IgD-negative memory B cell (primary cell): ENCODE measurements at regions not wholly inside any gene's neighbourhood (a gene's known extent, or its start where the extent isn't known, plus 50 kb on each side); places are given as distances from the start of the nearest gene placed in this dataset.
"Not testable (repeated sequence)": the region's sequence is repeated elsewhere in the genome, so short reads cannot be mapped to it uniquely, and the experiment has no call there.

ENCODE experiments used
- H3K27ac Mint-ChIP-seq, 3 donors: one replicate each; pipeline ENCODE4 v1.8.0; 2020 to 2022; ENCODE audit warnings: mild to moderate bottlenecking in 3 of 3, mixed read lengths in 3 of 3, moderate library complexity in 1 of 3
- H3K27me3 Mint-ChIP-seq: one replicate; pipeline ENCODE4 v1.8.0; 2021; ENCODE audit warnings: mixed read lengths
- H3K36me3 Mint-ChIP-seq: one replicate; pipeline ENCODE4 v1.8.0; 2020; ENCODE audit warnings: mild to moderate bottlenecking, mixed read lengths
- H3K4me1 Mint-ChIP-seq, 3 donors: one replicate each; pipeline ENCODE4 v1.8.0; 2020 to 2022; ENCODE audit warnings: mixed read lengths in 3 of 3, mild to moderate bottlenecking in 1 of 3
- H3K4me3 Mint-ChIP-seq, 4 donors: one replicate each; pipeline ENCODE4 v1.8.0; 2020 to 2022; ENCODE audit warnings: mild to moderate bottlenecking in 4 of 4, mixed read lengths in 4 of 4, moderate library complexity in 3 of 4
- H3K9me3 Mint-ChIP-seq, 3 donors: one replicate each; pipeline ENCODE4 v1.8.0; 2020 to 2021; ENCODE audit warnings: mixed read lengths in 3 of 3, mild to moderate bottlenecking in 1 of 3

- peaks cover 7% of the 10 kb centered on the region for H3K27me3 Mint-ChIP-seq
- H3K27ac Mint-ChIP-seq, result no peak overlapping the region
- H3K4me1 Mint-ChIP-seq, result peaks cover 7 to 9% (median 8%) of the 10 kb centered on the region in 3 donors
- H3K9me3 Mint-ChIP-seq, result no peaks in the 10 kb centered on the region
- H3K4me3 Mint-ChIP-seq, result peak overlapping the region in 1 of 4 donors; percentile 39
- H3K36me3 Mint-ChIP-seq, result peaks cover 2% of the 10 kb centered on the region
Measured at GRCh38 chr4:38519666-38520065, 144.3 kb upstream of the KLF3 start.

- H3K27ac Mint-ChIP-seq, result no peak overlapping the region
- no peak overlapping the region for H3K4me3 Mint-ChIP-seq
Measured at GRCh38 chr4:38523054-38523453, 140.9 kb upstream of the KLF3 start.

DNA sequence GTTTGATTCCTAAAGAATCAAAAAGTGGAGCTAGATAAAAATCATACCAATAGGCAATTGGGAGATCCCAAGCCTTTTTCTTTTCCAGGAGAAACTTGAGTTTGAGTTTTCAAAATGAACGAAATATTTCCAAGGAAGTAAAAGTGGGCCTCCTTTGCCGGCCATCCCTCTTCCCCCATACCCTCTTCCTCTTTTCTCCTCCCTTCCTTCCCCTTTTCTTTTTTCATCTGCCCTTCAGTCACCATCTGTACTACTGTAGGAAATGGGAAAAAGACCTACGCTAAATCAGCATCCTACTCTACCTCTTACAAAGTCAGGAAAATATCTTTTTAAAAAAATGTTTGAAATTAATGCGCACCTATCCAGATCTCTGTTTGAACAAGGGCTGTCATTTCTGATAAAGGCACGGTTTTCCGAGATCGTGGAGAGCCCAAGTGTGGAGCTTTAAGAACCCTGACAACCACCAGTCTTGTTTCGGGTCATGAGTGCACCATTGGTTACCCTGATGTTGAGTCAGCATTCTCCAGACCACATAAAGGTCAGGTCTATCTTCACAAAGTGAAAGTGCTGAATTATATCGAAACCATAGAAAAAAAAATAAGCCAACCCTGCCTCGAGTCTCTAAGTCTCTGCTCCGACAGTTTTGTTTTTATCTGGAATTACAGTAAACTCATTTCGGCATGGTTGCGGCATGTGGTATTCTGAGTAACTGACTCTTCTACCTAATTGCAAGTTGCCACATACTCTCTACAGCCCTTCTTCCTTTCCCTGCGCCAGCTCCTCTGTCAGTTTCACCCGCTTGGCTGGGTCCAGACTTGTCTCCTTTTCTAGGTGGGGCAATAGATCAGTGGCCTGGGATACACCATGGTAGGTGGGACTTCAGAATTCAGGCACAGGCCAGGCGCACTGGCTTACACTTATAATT is 140.2 kb upstream of the KLF3 start:
- Mint-ChIP-seq H3K9me3 (no peaks in the 10 kb centered on the region), H3K4me3 (peak overlapping the region; percentile 6 to 90 (median 68)), H3K36me3 (no peaks in the 10 kb centered on the region), H3K27me3 (peaks cover 7% of the 10 kb centered on the region), H3K27ac (no peak overlapping the region), H3K4me1 (peaks cover 7 to 12% (median 8%) of the 10 kb centered on the region in 3 donors)

More at GRCh38 chr4:38523054-38523453, 140.9 kb upstream of the KLF3 start:
- Mint-ChIP-seq H3K4me1 (peaks cover 7 to 12% (median 8%) of the 10 kb centered on the region in 3 donors), H3K9me3 (no peaks in the 10 kb centered on the region), H3K27me3 (peaks cover 7% of the 10 kb centered on the region), H3K36me3 (no peaks in the 10 kb centered on the region)

- Mint-ChIP-seq H3K27me3 (peaks cover 7% of the 10 kb centered on the region), H3K9me3 (no peaks in the 10 kb centered on the region), H3K36me3 (no peaks in the 10 kb centered on the region), H3K4me3 (no peak overlapping the region), H3K27ac (no peak overlapping the region), H3K4me1 (peaks cover 18 to 22% (median 20%) of the 10 kb centered on the region in 3 donors)
Measured at GRCh38 chr4:38526412-38526811, 137.6 kb upstream of the KLF3 start.

DNA sequence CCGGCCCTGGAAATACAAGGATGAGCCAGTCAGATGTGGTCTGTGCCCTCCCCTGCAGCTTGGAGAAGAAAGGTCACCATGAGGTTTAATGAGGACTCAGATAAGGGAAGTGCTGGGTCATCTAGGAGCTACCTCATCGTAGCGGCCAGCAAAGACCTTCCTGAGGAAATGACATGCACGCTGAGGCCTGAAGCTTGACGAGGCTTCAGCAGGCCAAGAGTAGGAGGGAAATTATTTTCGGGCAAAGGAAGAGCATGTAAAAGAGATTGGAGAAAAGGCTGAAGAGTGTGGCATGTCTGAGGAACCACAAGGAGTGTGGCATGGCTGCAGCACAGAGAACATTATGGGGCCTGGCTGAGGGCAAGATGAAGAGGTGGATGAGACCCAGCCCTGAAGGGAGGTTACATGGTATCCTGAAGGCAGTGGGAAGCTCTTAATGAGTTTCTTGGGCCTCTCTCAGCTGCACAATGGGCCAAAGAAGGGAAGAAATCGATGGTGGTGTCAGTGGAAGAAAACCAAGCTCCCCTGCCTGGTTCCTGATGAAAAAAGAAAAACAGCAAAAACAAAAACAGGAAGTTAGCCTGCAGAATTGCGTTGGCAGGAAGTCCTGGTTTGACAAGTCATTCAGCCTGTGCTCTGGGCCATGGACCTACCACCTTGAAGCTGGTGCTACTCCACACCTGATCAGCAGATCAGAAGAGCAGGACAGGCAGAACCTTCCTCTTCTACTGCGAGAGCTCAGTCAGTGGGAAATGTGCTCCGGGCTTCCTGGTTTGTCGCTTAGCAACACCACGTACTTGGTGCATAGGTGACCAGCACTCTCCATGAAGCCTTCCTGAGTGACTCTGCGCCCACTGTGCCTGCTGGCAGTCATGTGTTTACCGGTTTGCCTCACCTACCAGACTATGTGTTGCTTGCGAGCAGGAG is 134.5 kb upstream of the KLF3 start:
- Mint-ChIP-seq H3K4me1 (peaks cover 11 to 14% (median 13%) of the 10 kb centered on the region in 3 donors), H3K27me3 (no peaks in the 10 kb centered on the region), H3K27ac (peak overlapping the region; percentile 11 to 93 (median 69)), H3K36me3 (no peaks in the 10 kb centered on the region), H3K9me3 (no peaks in the 10 kb centered on the region), H3K4me3 (peak overlapping the region in 3 of 4 donors; percentile 23 to 80 (median 51))

- peaks cover 11 to 14% (median 13%) of the 10 kb centered on the region in 3 donors for H3K4me1 Mint-ChIP-seq
- no peaks in the 10 kb centered on the region for H3K9me3 Mint-ChIP-seq
- no peak overlapping the region for H3K27ac Mint-ChIP-seq
- H3K36me3 Mint-ChIP-seq, result no peaks in the 10 kb centered on the region
- no peak overlapping the region for H3K4me3 Mint-ChIP-seq
- H3K27me3 Mint-ChIP-seq, result no peaks in the 10 kb centered on the region
Measured at GRCh38 chr4:38530486-38530885, 133.5 kb upstream of the KLF3 start.

DNA sequence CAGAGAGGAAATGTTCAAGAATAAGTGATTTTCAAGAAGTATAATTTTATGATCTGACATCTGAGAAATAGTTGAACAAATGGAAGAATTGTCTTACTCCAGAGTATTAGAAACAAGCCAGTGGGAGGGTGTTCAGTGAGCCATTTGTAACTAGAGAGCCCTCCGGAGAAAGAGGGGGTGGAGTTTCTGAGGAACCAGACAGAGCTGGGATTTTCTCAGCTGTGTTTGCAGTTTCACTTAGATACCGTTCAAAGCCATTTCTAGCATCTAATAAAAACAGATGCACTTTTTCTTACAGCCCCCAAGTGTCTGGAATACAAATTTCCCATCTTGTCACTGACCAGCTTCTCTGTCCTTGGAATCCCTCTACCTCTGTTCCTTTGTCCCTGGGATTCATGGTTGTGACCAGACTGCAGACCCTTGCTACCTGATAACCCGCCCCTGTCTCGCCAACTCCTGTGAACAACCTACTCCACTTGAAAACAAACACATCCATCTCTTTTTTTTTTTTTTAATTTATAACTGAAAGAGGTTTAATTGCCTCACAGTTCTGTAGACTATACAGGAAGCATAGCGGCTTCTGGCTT is 132.8 kb upstream of the KLF3 start:
- no peaks in the 10 kb centered on the region for H3K9me3 Mint-ChIP-seq
- H3K36me3 Mint-ChIP-seq, result no peaks in the 10 kb centered on the region
- peaks cover under 1% of the 10 kb centered on the region for H3K27me3 Mint-ChIP-seq
- H3K4me3 Mint-ChIP-seq, result no peak overlapping the region
- peak overlapping the region in 1 of 3 donors; percentile 74 for H3K27ac Mint-ChIP-seq
- H3K4me1 Mint-ChIP-seq, result peaks cover 11 to 14% (median 13%) of the 10 kb centered on the region in 3 donors

- Mint-ChIP-seq H3K27me3 (peaks cover 1% of the 10 kb centered on the region), H3K4me3 (no peak overlapping the region), H3K4me1 (peaks cover 10 to 13% (median 11%) of the 10 kb centered on the region in 3 donors), H3K36me3 (peaks cover 2% of the 10 kb centered on the region), H3K27ac (peak overlapping the region in 1 of 3 donors; percentile 62), H3K9me3 (no peaks in the 10 kb centered on the region)
Measured at GRCh38 chr4:38532908-38533499, 131.0 kb upstream of the KLF3 start.

- Mint-ChIP-seq H3K9me3 (no peaks in the 10 kb centered on the region), H3K27me3 (peaks cover 3% of the 10 kb centered on the region), H3K4me3 (no peak overlapping the region), H3K4me1 (peaks cover 5 to 7% (median 5%) of the 10 kb centered on the region in 3 donors), H3K27ac (no peak overlapping the region), H3K36me3 (peaks cover 2% of the 10 kb centered on the region)
Measured at GRCh38 chr4:38534344-38535045, 129.5 kb upstream of the KLF3 start.

GRCh38 chr4:38535071-38535470 is 128.9 kb upstream of the KLF3 start:
- H3K27me3 Mint-ChIP-seq, H3K4me1 Mint-ChIP-seq, H3K4me3 Mint-ChIP-seq, H3K27ac Mint-ChIP-seq, H3K9me3 Mint-ChIP-seq, H3K36me3 Mint-ChIP-seq: not testable (repeated sequence)

GRCh38 chr4:38535717-38536116 is 128.3 kb upstream of the KLF3 start:
- Mint-ChIP-seq H3K9me3 (no peaks in the 10 kb centered on the region), H3K36me3 (peaks cover 2% of the 10 kb centered on the region)

GRCh38 chr4:38536716-38537115 is 127.3 kb upstream of the KLF3 start:
- Mint-ChIP-seq H3K36me3 (peaks cover 2% of the 10 kb centered on the region), H3K27ac (no peak overlapping the region), H3K27me3 (peaks cover 11% of the 10 kb centered on the region), H3K4me1 (no peaks in the 10 kb centered on the region), H3K4me3 (no peak overlapping the region), H3K9me3 (no peaks in the 10 kb centered on the region)

More at GRCh38 chr4:38535717-38536116, 128.3 kb upstream of the KLF3 start:
- Mint-ChIP-seq H3K27ac (no peak overlapping the region), H3K27me3 (peaks cover 4% of the 10 kb centered on the region), H3K4me1 (no peaks in the 10 kb centered on the region), H3K4me3 (no peak overlapping the region)

GRCh38 chr4:38537666-38538065 is 126.3 kb upstream of the KLF3 start:
- H3K27me3 Mint-ChIP-seq, result peaks cover 11% of the 10 kb centered on the region
- H3K4me1 Mint-ChIP-seq, result no peaks in the 10 kb centered on the region
- H3K9me3 Mint-ChIP-seq, result no peaks in the 10 kb centered on the region
- H3K36me3 Mint-ChIP-seq, result peaks cover 2% of the 10 kb centered on the region
- H3K4me3 Mint-ChIP-seq, result no peak overlapping the region
- no peak overlapping the region for H3K27ac Mint-ChIP-seq

- Mint-ChIP-seq H3K27me3 (peaks cover 11% of the 10 kb centered on the region), H3K27ac (no peak overlapping the region), H3K36me3 (peaks cover 2% of the 10 kb centered on the region), H3K4me1 (no peaks in the 10 kb centered on the region), H3K4me3 (no peak overlapping the region), H3K9me3 (no peaks in the 10 kb centered on the region)
Measured at GRCh38 chr4:38538517-38538916, 125.5 kb upstream of the KLF3 start.
